ENCODE measurements at regions not wholly inside any gene's neighbourhood (a gene's known extent, or its start where the extent isn't known, plus 50 kb on each side); places are given as distances from the start of the nearest gene placed in this dataset.

GRCh38 chr1:79190074-79190473, 183.5 kb upstream of the ADGRL4 start:
- Histone ChIP-seq H2AFZ (ENCODE audit: low read length) (no peak overlapping the region), H3K36me3 (replicated peaks in 1 of 2; ENCODE audit: control insufficient read depth in 1 of 2, insufficient read depth in 2 of 2, low read length in 2 of 2) (no peaks in the 10 kb centered on the region), H3K9ac (ENCODE audit: insufficient read depth, low read depth, low read length) (no peak overlapping the region), H3K27me3 (ENCODE audit: control insufficient read depth in 1 of 2, insufficient read depth in 2 of 2, low read length in 2 of 2) (no peaks in the 10 kb centered on the region), H3K4me3 (replicated peaks in 1 of 3; ENCODE audit: insufficient read depth in 1 of 3, low read depth in 2 of 3, low read length in 3 of 3) (no peak overlapping the region), H3K4me2 (ENCODE audit: low read depth, low read length) (no peak overlapping the region), H3K4me1 (ENCODE audit: insufficient read depth, low read length) (no peaks in the 10 kb centered on the region), H3K79me2 (ENCODE audit: insufficient read depth, low read length) (no peaks in the 10 kb centered on the region), H4K20me1 (ENCODE audit: insufficient read depth, low read length) (no peaks in the 10 kb centered on the region), H3K9me3 (ENCODE audit: low read length) (peaks cover 75% of the 10 kb centered on the region), H3K27ac (ENCODE audit: extremely low read length, insufficient read depth, low read length) (no peak overlapping the region)
- WGBS (ENCODE audit: low lambda C conversion rate) = 7% methylated on average over 1 of the region's 1 CpG
- TF ChIP-seq REST (IDR thresholded peaks at IDR 0.05; ENCODE audit: borderline replicate concordance in 1 of 2, low read depth in 1 of 2, low read length in 2 of 2) (no peak), ZNF709 (CRISPR knock-in tag; IDR thresholded peaks at IDR 0.05) (no peak), BRCA1 (CRISPR knock-in tag; IDR thresholded peaks at IDR 0.05) (no peak), HDAC6 (IDR thresholded peaks at IDR 0.05; ENCODE audit: low read depth, low read length) (no peak), DNMT1 (CRISPR knock-in tag; IDR thresholded peaks at IDR 0.05) (no peak), ZNF83 (CRISPR knock-in tag; IDR thresholded peaks at IDR 0.05; ENCODE audit: borderline replicate concordance) (no peak), ZNF75D (CRISPR knock-in tag; IDR thresholded peaks at IDR 0.05; ENCODE audit: borderline replicate concordance) (no peak), KLF16 (CRISPR knock-in tag; IDR thresholded peaks at IDR 0.05) (no peak), TAF15 (IDR thresholded peaks at IDR 0.05; ENCODE audit: low read depth, low read length, poor library complexity, severe bottlenecking) (no peak), KAT8 (CRISPR knock-in tag; IDR thresholded peaks at IDR 0.05) (no peak), ZNF451 (CRISPR knock-in tag; IDR thresholded peaks at IDR 0.05) (no peak), MED13 (CRISPR knock-in tag; IDR thresholded peaks at IDR 0.05) (no peak), ZBTB34 (CRISPR knock-in tag; IDR thresholded peaks at IDR 0.05) (no peak), ZNF704 (CRISPR knock-in tag; IDR thresholded peaks at IDR 0.05; ENCODE audit: borderline replicate concordance) (no peak), ZNF672 (CRISPR knock-in tag; IDR thresholded peaks at IDR 0.05) (no peak), SMC3 (IDR thresholded peaks at IDR 0.05; ENCODE audit: low read length) (no peak), FOXC1 (CRISPR knock-in tag; IDR thresholded peaks at IDR 0.05; ENCODE audit: borderline replicate concordance) (no peak), ZBTB10 (CRISPR knock-in tag; IDR thresholded peaks at IDR 0.05; ENCODE audit: borderline replicate concordance) (no peak)
- no peak for FAIRE-seq
- no peak for DNase-seq (ENCODE audit: low spot score)
- ATAC-seq = no peak
- intact Hi-C loops (cut with micrococcal nuclease; ENCODE audit: unreplicated experiment) (no loop called here), in situ Hi-C loops (cut with HindIII; ENCODE audit: extremely low pct_ligation_motif_present, low pct_unique_long_range_greater_than_20kb) (no loop called here)
- ChIA-PET POLR2A (no interaction called here), CTCF (ENCODE audit: low intra/inter-chr PET ratio, low total read pairs) (no interaction called here)
- no TSS peak for BruUV-seq (replicated peaks)

All from HepG2 (cell line).